GM12878 (cell line): ENCODE measurements at regions not wholly inside any gene's neighbourhood (a gene's known extent, or its start where the extent isn't known, plus 50 kb on each side); places are given as distances from the start of the nearest gene placed in this dataset.

Experiments
- ATAC-seq: fragments of 200-7000 bp; cut with Tn5 transposase; 3 replicates; pipeline ENCODE4 v1.9.1; 2020; ENCODE audit warnings: mild to moderate bottlenecking, moderate library complexity
- BruUV-seq: library from RNA; stranded (reverse); fragments of 400-500 nt; replicated peaks from 2 replicates; lab custom pipeline; 2021; lab: Mats Ljungman, UMichigan
- CTCF ChIA-PET: fragments of 300-600 bp; sonication (Branson Sonifier 250); formaldehyde crosslinking; extraction: SDS; loops from one replicate; lab custom pipeline; 2021; ENCODE audit warnings: inconsistent platforms; lab: Yijun Ruan, JAX
- POLR2A ChIA-PET: fragments of 350-600 bp; formaldehyde crosslinking; extraction: SDS; loops from one replicate; lab custom pipeline; 2021; ENCODE audit warnings: inconsistent platforms; lab: Charles Lee
- RAD21 ChIA-PET: fragments of 300-600 bp; sonication (Branson Sonifier 250); formaldehyde crosslinking; loops from one replicate; lab custom pipeline; 2023; ENCODE audit warnings: antibody characterized with exemption; ENCODE audit not compliant: unreplicated experiment; lab: Charles Lee
- SMC1A ChIA-PET: fragments of 300-600 bp; sonication (Branson Sonifier 250); formaldehyde crosslinking; loops from one replicate; lab custom pipeline; 2023; ENCODE audit not compliant: unreplicated experiment, uncharacterized antibody; lab: Charles Lee
- DNase-seq: peaks from one replicate; pipeline ENCODE4 v3.0.0-alpha.2; 2011; ENCODE audit warnings: low read depth, low spot score
- FAIRE-seq: peaks from 3 replicates; lab custom pipeline; 2011; peaks lifted over from hg19 to GRCh38; lab: Jason Lieb, UNC
- H2AFZ ChIP-seq: 2 replicates; pipeline ENCODE4 v1.6.0; 2011; ENCODE audit warnings: low read depth, low read length, control low read depth; ENCODE audit not compliant: control insufficient read depth
- H3K27ac ChIP-seq: 2 replicates; pipeline ENCODE4 v1.5.1; 2011; ENCODE audit warnings: control low read depth; ENCODE audit not compliant: control insufficient read depth, insufficient read depth
- H3K27me3 ChIP-seq, 2 experiments: replicated peaks in 1 of 2; 2 replicates each; pipeline versions ENCODE4 v1.6.0 to v1.6.1; 2011; ENCODE audit warnings: low read length in 1 of 2; ENCODE audit not compliant: control insufficient read depth in 2 of 2, insufficient read depth in 2 of 2
- H3K36me3 ChIP-seq, 2 experiments: 2 replicates each; pipeline ENCODE4 v1.5.1; 2011; ENCODE audit warnings: low read length in 1 of 2; ENCODE audit not compliant: control insufficient read depth in 2 of 2, insufficient read depth in 2 of 2
- H3K4me1 ChIP-seq: 2 replicates; pipeline ENCODE4 v1.6.1; 2011; ENCODE audit warnings: mild to moderate bottlenecking, low read length, moderate library complexity, mixed read lengths; ENCODE audit not compliant: control insufficient read depth, insufficient read depth
- H3K4me2 ChIP-seq: 2 replicates; pipeline ENCODE4 v1.6.0; 2011; ENCODE audit warnings: control low read depth; ENCODE audit not compliant: control insufficient read depth, insufficient read depth
- H3K4me3 ChIP-seq: fragments of 200-600 bp; sonication (generic); 2 replicates; pipeline ENCODE4 v1.5.1; 2016
- H3K79me2 ChIP-seq: 2 replicates; pipeline ENCODE4 v1.6.0; 2011; ENCODE audit warnings: low read length; ENCODE audit not compliant: control insufficient read depth, insufficient read depth
- H3K9ac ChIP-seq: 2 replicates; pipeline ENCODE4 v1.8.0; 2011; ENCODE audit warnings: low read length, control low read depth, mixed read lengths; ENCODE audit not compliant: control insufficient read depth, insufficient read depth
- H3K9me3 ChIP-seq: replicated peaks from 3 replicates; pipeline ENCODE4 v1.5.1; 2011; ENCODE audit warnings: mild to moderate bottlenecking, low read length; ENCODE audit not compliant: control insufficient read depth, insufficient read depth
- H4K20me1 ChIP-seq: 2 replicates; pipeline ENCODE4 v1.6.0; 2011; ENCODE audit not compliant: control insufficient read depth, insufficient read depth
- BMI1 ChIP-seq: fragments of 450-650 bp; IDR thresholded peaks from 2 replicates; pipeline ENCODE4 v1.6.1; 2016; ENCODE audit warnings: mild to moderate bottlenecking, moderate library complexity, borderline replicate concordance
- CHD2 ChIP-seq: IDR thresholded peaks from 2 replicates; pipeline ENCODE4 v1.6.1; 2011; ENCODE audit warnings: low read depth, low read length, improper control_type of control experiment, borderline replicate concordance
- FOS ChIP-seq: IDR thresholded peaks from 3 replicates; pipeline ENCODE4 v1.6.1; 2011; ENCODE audit warnings: borderline replicate concordance; ENCODE audit not compliant: insufficient read length; ENCODE audit errors: extremely low read depth
- FOXM1 ChIP-seq: IDR thresholded peaks from 2 replicates; pipeline ENCODE4 v1.6.1; 2012; ENCODE audit warnings: low read depth, mild to moderate bottlenecking, inconsistent platforms, low read length, moderate library complexity
- GATAD2B ChIP-seq: fragments of 450-650 bp; conservative IDR thresholded peaks from 2 replicates; pipeline ENCODE4 v1.6.1; 2017; ENCODE audit warnings: low read depth, mild to moderate bottlenecking, moderate library complexity
- HDAC2 ChIP-seq: fragments of 200-600 bp; sonication (generic); IDR thresholded peaks from 2 replicates; pipeline ENCODE4 v1.6.1; 2017
- IKZF1 ChIP-seq: fragments of 450-650 bp; conservative IDR thresholded peaks from 2 replicates; pipeline ENCODE4 v1.6.1; 2017; ENCODE audit warnings: antibody characterized with exemption, mild to moderate bottlenecking
- NFXL1 ChIP-seq: fragments of 450-650 bp; IDR thresholded peaks from 2 replicates; pipeline ENCODE4 v1.6.1; 2017; ENCODE audit warnings: antibody characterized with exemption, mild to moderate bottlenecking, borderline replicate concordance
- RCOR1 ChIP-seq: conservative IDR thresholded peaks from 2 replicates; pipeline ENCODE4 v1.6.1; 2012; ENCODE audit warnings: low read depth, low read length, improper control_type of control experiment
- SMC3 ChIP-seq: IDR thresholded peaks from 2 replicates; pipeline ENCODE4 v1.6.1; 2011; ENCODE audit warnings: low read length, improper control_type of control experiment, borderline replicate concordance
- TCF3 ChIP-seq: IDR thresholded peaks from 2 replicates; pipeline ENCODE4 v1.6.1; 2012; ENCODE audit warnings: low read depth, mild to moderate bottlenecking, low read length, borderline replicate concordance; ENCODE audit not compliant: insufficient read depth
- ZNF207 ChIP-seq: fragments of 450-650 bp; IDR thresholded peaks from 2 replicates; pipeline ENCODE4 v1.6.1; 2014; ENCODE audit warnings: antibody characterized with exemption, mild to moderate bottlenecking, borderline replicate concordance
- WGBS: methylation state at CpG from one replicate; pipeline ENCODE4 v1.1.6; 2016; ENCODE audit warnings: low lambda C conversion rate; ENCODE audit not compliant: insufficient replicate concordance, insufficient coverage; ENCODE audit errors: missing lambda C conversion rate; 5-methylcytosine and 5-hydroxymethylcytosine counted together
- in situ Hi-C: fragments of 300-500 bp; cut with MboI; formaldehyde crosslinking; loops from 9 replicates; pipeline ENCODE4 v1.14.3; 2018; ENCODE audit warnings: mixed read lengths
- intact Hi-C: fragments of 100-400 bp; cut with micrococcal nuclease; formaldehyde crosslinking; loops from one replicate; pipeline ENCODE4 v1.14.2; 2022; ENCODE audit not compliant: unreplicated experiment
- TF ChIP-seq, protein P1 (sequence below): fragments of 450-650 bp; IDR thresholded peaks from 2 replicates; pipeline ENCODE4 v1.6.1; 2017; ENCODE audit warnings: low read depth, mild to moderate bottlenecking, moderate library complexity
- TF ChIP-seq, protein P2 (sequence below): fragments of 450-650 bp; IDR thresholded peaks from 2 replicates; pipeline ENCODE4 v1.6.1; 2018; ENCODE audit warnings: borderline replicate concordance, mild to moderate bottlenecking; ENCODE audit not compliant: partially characterized antibody
- TF ChIP-seq, protein P3 (sequence below): fragments of 450-650 bp; IDR thresholded peaks from 2 replicates; pipeline ENCODE4 v1.6.1; 2016; ENCODE audit warnings: mild to moderate bottlenecking
- TF ChIP-seq, protein P4 (sequence below): fragments of 450-650 bp; IDR thresholded peaks from 2 replicates; pipeline ENCODE4 v1.6.1; 2016; ENCODE audit warnings: mild to moderate bottlenecking
- TF ChIP-seq, protein P5 (sequence below): IDR thresholded peaks from 2 replicates; pipeline ENCODE4 v1.6.1; 2011; ENCODE audit warnings: mild to moderate bottlenecking, low read depth, low read length, moderate library complexity; ENCODE audit not compliant: insufficient replicate concordance

DNA sequence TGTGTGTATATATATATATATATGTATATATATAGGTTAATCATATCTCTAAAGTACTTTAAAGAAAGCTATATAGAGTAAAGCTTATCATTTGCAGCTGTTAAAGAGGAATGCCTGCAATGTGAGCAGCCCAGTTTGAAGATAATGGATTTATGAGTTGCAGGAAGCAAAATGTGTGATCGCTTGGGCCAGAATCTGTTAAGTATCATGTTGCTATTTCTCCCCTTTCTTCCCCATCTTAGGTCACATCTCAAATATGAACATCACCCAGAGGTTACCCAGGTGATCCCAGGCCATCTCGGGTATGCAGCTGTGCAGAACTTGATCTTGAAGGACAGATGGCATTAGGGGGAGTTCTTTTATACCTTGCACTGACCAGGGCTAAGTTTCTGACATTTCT is 316.5 kb downstream of the MTX2 start:
- Histone ChIP-seq H3K79me2 (no peaks in the 10 kb centered on the region), H3K27me3 (peaks cover 0 to 2% of the 10 kb centered on the region in 2 experiments; a peak in 1 of 4 replicates), H3K27ac (no peak overlapping the region), H2AFZ (no peak overlapping the region), H3K4me2 (no peak overlapping the region), H3K9ac (no peak overlapping the region), H4K20me1 (no peaks in the 10 kb centered on the region), H3K4me3 (no peak overlapping the region), H3K9me3 (no peaks in the 10 kb centered on the region), H3K36me3 (no peaks in the 10 kb centered on the region), H3K4me1 (no peaks in the 10 kb centered on the region)
- RAD21 ChIA-PET, result no interaction called here
- POLR2A ChIA-PET, result interaction anchor here (0.9 kb wide), 1 partner anchor 14 kb away, joined by 3 read pairs; no protein-coding TSS in a partner anchor
- intact Hi-C loops (no loop called here), in situ Hi-C loops (no loop called here)
- FAIRE-seq (no peak), DNase-seq (no peak), ATAC-seq (no peak)
- WGBS, result 10% methylated on average over 2 of the region's 2 CpGs
- SMC1A ChIA-PET, result interaction anchor here (1.1 to 1.4 kb wide), 3 partner anchors 18 to 459 kb away, joined by 3 to 5 read pairs (median 3); no protein-coding TSS in a partner anchor
- BruUV-seq, result no TSS peak
- CTCF ChIA-PET, result interaction anchor here (0.7 to 1.7 kb wide), 4 partner anchors 12 to 52 kb away, joined by 3 to 7 read pairs (median 4); no protein-coding TSS in a partner anchor
- TF ChIP-seq, protein P1, sequence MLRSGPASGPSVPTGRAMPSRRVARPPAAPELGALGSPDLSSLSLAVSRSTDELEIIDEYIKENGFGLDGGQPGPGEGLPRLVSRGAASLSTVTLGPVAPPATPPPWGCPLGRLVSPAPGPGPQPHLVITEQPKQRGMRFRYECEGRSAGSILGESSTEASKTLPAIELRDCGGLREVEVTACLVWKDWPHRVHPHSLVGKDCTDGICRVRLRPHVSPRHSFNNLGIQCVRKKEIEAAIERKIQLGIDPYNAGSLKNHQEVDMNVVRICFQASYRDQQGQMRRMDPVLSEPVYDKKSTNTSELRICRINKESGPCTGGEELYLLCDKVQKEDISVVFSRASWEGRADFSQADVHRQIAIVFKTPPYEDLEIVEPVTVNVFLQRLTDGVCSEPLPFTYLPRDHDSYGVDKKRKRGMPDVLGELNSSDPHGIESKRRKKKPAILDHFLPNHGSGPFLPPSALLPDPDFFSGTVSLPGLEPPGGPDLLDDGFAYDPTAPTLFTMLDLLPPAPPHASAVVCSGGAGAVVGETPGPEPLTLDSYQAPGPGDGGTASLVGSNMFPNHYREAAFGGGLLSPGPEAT, result no peak
- TF ChIP-seq CHD2 (no peak), BMI1 (no peak), NFXL1 (no peak), IKZF1 (no peak), FOXM1 (no peak), RCOR1 (no peak), SMC3 (no peak), GATAD2B (no peak), HDAC2 (no peak), ZNF207 (no peak), FOS (no peak), TCF3 (no peak)
- TF ChIP-seq, protein P2, sequence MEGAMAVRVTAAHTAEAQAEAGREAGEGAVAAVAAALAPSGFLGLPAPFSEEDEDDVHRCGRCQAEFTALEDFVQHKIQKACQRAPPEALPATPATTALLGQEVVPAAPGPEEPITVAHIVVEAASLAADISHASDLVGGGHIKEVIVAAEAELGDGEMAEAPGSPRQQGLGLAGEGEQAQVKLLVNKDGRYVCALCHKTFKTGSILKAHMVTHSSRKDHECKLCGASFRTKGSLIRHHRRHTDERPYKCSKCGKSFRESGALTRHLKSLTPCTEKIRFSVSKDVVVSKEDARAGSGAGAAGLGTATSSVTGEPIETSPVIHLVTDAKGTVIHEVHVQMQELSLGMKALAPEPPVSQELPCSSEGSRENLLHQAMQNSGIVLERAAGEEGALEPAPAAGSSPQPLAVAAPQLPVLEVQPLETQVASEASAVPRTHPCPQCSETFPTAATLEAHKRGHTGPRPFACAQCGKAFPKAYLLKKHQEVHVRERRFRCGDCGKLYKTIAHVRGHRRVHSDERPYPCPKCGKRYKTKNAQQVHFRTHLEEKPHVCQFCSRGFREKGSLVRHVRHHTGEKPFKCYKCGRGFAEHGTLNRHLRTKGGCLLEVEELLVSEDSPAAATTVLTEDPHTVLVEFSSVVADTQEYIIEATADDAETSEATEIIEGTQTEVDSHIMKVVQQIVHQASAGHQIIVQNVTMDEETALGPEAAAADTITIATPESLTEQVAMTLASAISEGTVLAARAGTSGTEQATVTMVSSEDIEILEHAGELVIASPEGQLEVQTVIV, result no peak
- TF ChIP-seq, protein P3, sequence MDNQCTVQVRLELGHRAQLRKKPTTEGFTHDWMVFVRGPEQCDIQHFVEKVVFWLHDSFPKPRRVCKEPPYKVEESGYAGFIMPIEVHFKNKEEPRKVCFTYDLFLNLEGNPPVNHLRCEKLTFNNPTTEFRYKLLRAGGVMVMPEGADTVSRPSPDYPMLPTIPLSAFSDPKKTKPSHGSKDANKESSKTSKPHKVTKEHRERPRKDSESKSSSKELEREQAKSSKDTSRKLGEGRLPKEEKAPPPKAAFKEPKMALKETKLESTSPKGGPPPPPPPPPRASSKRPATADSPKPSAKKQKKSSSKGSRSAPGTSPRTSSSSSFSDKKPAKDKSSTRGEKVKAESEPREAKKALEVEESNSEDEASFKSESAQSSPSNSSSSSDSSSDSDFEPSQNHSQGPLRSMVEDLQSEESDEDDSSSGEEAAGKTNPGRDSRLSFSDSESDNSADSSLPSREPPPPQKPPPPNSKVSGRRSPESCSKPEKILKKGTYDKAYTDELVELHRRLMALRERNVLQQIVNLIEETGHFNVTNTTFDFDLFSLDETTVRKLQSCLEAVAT, result no peak
- TF ChIP-seq, protein P4, sequence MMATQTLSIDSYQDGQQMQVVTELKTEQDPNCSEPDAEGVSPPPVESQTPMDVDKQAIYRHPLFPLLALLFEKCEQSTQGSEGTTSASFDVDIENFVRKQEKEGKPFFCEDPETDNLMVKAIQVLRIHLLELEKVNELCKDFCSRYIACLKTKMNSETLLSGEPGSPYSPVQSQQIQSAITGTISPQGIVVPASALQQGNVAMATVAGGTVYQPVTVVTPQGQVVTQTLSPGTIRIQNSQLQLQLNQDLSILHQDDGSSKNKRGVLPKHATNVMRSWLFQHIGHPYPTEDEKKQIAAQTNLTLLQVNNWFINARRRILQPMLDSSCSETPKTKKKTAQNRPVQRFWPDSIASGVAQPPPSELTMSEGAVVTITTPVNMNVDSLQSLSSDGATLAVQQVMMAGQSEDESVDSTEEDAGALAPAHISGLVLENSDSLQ, result no peak
- TF ChIP-seq, protein P5, sequence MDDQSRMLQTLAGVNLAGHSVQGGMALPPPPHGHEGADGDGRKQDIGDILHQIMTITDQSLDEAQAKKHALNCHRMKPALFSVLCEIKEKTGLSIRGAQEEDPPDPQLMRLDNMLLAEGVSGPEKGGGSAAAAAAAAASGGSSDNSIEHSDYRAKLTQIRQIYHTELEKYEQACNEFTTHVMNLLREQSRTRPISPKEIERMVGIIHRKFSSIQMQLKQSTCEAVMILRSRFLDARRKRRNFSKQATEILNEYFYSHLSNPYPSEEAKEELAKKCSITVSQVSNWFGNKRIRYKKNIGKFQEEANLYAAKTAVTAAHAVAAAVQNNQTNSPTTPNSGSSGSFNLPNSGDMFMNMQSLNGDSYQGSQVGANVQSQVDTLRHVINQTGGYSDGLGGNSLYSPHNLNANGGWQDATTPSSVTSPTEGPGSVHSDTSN, result no peak
